H1 (cell line): ENCODE measurements at regions not wholly inside any gene's neighbourhood (a gene's known extent, or its start where the extent isn't known, plus 50 kb on each side); places are given as distances from the start of the nearest gene placed in this dataset.

ENCODE experiments used
- NRF1 ChIP-seq: IDR thresholded peaks from 2 replicates; pipeline ENCODE4 v1.6.1; 2011; ENCODE audit warnings: mild to moderate bottlenecking, low read depth, low read length, improper control_type of control experiment

DNA sequence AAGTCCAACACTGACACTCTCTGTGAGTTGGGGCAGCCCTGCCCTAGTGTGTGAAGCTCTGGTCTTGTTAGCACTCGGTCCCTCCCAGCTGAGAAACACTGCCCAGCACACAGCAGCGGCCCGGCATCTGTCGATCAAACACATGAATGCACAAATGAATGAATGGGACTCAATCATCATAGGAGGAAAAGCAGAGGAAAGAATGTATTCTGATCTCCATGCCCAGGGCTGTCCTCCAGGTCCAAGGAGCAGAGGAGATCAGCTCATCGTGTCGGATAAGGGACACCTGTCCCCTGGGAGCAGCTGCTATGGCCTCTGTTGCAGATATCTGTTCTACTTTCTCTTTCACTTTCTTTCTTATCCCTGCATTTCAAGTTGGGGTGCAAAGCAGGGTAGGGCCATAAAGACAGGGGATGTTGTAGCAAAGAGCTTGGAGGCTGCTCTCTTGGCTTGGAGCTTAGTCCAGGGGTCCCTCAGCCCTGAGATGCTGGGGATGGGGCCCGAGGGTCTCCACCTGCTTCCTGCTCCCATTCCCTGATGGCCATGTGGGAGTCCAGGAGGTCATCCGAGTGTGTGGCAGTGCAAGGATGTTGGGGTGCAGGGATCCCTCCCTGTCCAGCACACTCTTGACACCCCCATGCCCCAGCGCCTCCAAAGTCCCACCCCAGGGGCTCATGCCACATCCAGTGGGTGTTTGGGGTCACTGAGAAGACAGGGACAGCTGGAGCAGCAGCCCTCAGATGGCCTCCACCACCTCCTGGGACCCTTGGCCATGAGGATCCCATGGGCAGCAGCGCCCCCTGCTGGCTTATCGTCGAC is 88.2 kb downstream of the IRF8 start (continued):
- TF ChIP-seq NRF1 = no peak
